ENCODE measurements at regions not wholly inside any gene's neighbourhood (a gene's known extent, or its start where the extent isn't known, plus 50 kb on each side); places are given as distances from the start of the nearest gene placed in this dataset.

DNA sequence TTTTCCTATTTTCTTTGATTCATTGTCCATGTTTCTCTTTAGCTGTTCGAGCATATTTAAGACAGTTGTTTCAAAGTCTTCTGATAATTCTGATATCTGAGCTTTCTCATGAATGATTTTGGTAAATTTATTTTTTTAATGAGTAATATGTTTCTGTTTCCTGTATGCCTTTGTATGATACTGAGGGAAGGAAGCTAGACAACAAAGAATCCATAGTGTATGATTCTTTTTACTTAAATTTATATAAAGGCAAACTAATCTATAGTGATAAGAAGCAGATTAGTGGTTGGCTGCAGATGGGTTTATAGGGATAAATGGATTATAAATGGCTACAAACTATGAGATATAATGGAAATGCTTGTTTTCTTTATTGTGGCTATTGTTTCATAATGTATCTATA lies 352.7 kb upstream of the CDH2 start:
- TF ChIP-seq, protein P1, sequence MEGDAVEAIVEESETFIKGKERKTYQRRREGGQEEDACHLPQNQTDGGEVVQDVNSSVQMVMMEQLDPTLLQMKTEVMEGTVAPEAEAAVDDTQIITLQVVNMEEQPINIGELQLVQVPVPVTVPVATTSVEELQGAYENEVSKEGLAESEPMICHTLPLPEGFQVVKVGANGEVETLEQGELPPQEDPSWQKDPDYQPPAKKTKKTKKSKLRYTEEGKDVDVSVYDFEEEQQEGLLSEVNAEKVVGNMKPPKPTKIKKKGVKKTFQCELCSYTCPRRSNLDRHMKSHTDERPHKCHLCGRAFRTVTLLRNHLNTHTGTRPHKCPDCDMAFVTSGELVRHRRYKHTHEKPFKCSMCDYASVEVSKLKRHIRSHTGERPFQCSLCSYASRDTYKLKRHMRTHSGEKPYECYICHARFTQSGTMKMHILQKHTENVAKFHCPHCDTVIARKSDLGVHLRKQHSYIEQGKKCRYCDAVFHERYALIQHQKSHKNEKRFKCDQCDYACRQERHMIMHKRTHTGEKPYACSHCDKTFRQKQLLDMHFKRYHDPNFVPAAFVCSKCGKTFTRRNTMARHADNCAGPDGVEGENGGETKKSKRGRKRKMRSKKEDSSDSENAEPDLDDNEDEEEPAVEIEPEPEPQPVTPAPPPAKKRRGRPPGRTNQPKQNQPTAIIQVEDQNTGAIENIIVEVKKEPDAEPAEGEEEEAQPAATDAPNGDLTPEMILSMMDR (IDR thresholded peaks at IDR 0.05): no peak

DNA sequence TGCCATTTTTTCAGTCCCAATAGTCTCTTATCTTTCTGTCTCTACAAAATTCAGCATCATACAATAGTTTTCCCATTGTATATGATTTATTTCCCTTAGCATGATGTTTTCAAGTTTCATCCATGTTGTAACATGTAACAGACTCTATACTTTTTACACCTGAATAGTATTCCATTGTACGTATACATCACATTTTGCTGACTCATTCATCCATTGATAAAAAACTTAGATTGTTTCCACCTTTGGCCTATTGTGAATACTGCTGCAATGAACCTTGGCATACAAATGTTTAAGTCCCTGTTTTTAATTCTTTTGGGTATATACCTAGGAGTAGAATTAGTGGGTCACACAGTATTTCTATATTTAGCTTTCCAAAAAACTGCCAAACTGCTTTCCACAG lies 349.3 kb upstream of the CDH2 start:
- TF ChIP-seq, protein P1 (IDR thresholded peaks at IDR 0.05): no peak

DNA sequence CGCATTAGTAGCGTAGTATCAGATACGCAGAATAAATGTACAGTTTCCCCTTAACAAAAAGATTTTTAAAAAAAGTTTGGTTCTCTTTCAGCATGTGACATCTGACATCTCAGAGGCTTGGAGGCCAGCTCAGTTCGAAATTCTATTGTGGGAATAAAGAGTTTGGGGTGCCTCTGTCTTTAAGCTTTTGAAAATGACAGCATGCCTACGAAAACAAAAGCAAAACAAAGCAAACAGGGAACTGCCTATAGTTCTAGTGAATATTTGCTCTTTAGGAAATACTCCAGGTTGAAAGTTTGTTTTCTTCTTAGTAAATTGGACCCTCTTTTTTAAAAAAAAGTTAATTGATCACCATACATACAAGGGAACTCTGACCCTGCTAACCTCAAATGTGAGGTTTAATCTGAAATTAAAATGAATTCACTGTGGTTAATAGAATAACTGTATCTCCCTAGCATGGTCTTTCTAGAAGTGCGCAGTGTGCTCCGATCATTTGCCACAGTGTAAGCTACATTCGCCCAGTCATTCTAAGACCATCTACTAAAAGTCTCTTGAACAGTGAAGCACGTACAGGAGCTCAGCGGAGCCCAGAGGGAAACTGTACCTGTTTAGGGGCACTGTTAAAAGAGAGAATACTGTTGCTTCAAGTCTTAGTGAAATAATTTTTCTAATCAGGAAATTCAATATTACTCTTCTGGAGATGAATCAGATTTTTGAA lies 347.0 kb upstream of the CDH2 start:
- TF ChIP-seq, protein P1 (IDR thresholded peaks at IDR 0.05): no peak

DNA sequence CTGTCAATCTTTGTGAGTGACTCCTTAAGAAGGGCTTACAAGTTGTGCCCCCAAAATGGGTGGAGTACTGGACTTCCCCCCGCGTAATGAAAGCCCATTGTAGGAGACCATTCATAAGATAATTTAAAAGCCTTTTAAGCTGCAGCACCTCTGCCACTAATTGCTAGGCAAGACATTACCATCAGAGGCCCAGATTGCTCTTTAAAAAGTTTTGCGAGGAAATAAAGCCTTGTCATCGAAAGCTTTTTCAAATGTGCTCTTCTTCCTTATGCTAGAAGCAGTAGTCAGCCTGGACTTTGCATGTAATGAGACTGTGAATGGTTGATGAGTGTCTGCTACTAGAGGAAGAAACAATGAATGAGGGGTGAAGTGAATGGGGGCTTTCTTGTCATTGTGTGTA lies 345.3 kb upstream of the CDH2 start:
- TF ChIP-seq, protein P1 (IDR thresholded peaks at IDR 0.05): no peak

DNA sequence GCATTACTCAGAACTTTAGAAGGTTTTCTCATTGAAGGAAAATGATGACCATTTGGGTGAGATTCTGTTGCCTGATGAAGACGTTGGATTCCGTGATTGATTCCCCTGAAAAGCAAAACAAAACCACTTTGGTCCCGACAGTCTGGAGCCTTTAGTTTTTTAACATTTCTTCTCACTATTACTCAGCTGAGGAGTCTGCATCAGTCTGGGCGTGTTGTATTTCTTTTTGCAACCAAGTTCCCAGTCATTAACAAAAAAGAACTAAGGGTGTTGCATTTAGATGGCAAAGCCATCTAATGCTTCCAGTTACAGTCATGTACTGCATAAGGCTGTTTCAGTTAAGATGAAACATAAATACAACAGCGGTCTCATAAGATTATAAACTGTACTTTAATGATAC lies 343.1 kb upstream of the CDH2 start:
- TF ChIP-seq, protein P1 (IDR thresholded peaks at IDR 0.05): no peak

DNA sequence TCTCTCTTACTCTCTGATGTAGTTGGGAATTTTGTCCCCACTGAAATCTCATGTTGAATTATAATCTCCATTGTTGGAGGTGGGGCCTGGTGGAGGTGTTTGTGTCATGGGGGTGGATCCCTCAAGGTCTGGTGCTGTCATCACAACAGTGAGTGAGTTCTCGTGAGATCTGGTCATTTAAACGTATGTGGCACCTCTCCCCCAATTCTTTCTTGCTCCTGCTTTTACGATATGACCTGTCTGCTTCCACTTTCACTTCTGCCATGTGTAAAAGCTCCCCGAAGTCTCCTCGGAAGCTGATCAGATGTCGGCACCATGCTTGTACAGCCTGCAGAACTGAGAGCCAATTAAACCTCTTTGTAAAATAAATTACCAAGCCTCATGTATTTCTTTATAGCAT lies 337.8 kb upstream of the CDH2 start:
- TF ChIP-seq, protein P1 (IDR thresholded peaks at IDR 0.05): no peak

DNA sequence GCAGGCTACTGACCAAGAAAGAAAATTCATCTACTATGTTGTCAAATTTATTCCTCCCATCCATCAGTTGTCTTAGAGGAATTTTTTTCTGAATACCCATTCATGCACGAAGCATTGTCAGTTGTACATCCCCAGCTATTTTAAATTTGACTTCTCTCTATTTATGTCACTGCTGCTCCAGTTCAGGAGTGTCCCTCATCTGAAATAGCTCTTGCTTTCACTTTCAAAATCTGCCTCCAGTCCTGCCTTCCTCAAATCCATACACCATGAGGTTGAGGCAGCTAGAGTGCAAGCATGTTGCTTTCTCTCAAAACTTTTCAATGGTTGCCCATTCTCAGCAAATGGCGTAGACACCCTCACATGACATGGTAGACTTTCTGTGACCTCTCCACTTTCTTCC lies 335.4 kb upstream of the CDH2 start:
- TF ChIP-seq, protein P1 (IDR thresholded peaks at IDR 0.05): no peak

DNA sequence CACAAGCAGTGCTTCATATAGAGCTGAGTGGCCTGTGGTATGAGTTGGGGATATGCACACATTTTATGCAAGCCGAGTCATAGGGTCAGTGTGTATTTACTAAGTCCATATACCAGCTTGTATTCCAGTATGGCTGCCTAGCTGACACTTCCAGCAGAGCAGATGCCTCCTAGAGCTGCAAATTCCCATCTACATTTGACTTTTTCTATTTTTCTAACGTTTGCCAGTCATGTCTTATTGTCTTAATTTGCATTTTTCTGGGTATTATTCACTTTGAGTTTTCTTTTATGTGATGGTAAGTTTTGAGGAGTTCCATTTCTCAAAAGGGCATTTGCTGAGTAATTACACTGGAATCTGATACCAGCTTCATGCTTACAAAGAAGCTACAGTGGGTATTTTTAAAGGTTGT lies 334.5 kb upstream of the CDH2 start:
- TF ChIP-seq, protein P1 (IDR thresholded peaks at IDR 0.05): no peak
